LNCaP clone FGC (cell line): ENCODE measurements at regions not wholly inside any gene's neighbourhood (a gene's known extent, or its start where the extent isn't known, plus 50 kb on each side); places are given as distances from the start of the nearest gene placed in this dataset.

Source experiments
- DNase-seq: peaks from one replicate; pipeline ENCODE4 v3.0.0-alpha.2; 2011; ENCODE audit warnings: low read depth
- H3K4me3 ChIP-seq: 2 replicates; pipeline ENCODE4 v1.5.1; 2011; ENCODE audit warnings: mild to moderate bottlenecking, low read depth, low read length, control low read depth
- CTCF ChIP-seq: IDR thresholded peaks from 2 replicates; pipeline ENCODE4 v1.5.1; 2012; ENCODE audit warnings: mild to moderate bottlenecking; ENCODE audit not compliant: control insufficient read depth, insufficient read depth; ENCODE audit errors: extremely low read depth

GRCh38 chr16:51881731-51882130 is 665.2 kb downstream of the TOX3 start:
- DNase-seq = no peak
- no peak overlapping the region for H3K4me3 ChIP-seq
- no peak for TF ChIP-seq CTCF

DNA sequence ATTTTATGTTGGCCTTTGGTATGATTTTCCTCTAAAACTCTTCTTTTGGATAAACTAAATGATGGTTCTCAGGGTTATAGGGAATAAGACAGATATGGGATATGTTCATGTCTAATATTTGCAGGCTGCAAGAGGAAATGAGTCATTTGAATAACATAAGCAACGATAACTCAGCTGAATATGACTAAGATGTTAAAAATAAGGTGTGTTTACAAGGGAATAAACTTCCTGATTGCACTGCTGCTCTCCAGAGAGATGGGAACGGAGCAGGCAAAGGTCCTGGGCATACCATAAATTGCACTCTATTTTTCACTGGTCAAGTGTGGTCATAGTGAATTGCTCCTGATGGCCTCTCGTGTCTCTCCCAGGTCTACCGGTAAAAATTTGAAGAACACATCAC is 666.2 kb downstream of the TOX3 start:
- no peak overlapping the region for H3K4me3 ChIP-seq
- no peak for DNase-seq
- TF ChIP-seq CTCF = no peak

- no peak for TF ChIP-seq CTCF
- DNase-seq = no peak
- no peak overlapping the region for H3K4me3 ChIP-seq
Measured at GRCh38 chr16:51877686-51878085, 669.3 kb downstream of the TOX3 start.

DNA sequence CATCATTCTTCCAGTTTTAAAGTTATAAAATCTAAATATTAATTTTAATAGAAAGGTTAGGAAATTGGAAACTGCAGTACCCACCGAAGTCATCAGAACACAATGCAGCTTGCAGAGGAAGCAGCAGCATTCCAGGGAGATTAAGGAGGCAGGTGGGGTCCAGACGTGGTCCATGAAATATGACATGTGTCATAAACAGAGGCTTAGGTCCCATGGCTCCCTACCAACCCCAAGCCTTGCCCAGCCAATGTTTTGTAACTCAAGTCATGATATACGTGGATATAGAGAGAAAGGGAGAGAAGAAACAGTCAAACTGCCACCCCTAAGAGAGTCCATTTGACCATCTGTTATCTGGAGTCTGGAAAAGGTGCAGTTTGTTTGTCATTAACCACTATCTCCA is 670.0 kb downstream of the TOX3 start:
- H3K4me3 ChIP-seq = no peak overlapping the region
- no peak for DNase-seq
- TF ChIP-seq CTCF = no peak

DNA sequence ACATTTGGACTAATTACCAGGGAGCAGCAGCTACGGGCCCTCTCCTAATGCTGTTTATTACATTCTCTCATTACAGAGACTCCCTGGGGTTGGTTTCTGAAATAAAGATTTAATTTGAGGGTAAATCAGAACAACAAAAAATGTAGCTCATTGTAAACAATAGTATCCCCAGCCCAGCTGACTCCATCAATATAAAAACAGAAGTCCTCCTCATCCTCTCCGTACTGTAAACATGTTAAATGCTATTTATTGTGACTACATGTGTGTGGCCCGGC is 670.4 kb downstream of the TOX3 start:
- DNase-seq = no peak
- no peak overlapping the region for H3K4me3 ChIP-seq
- no peak for TF ChIP-seq CTCF

GRCh38 chr16:51875834-51876600 is 670.9 kb downstream of the TOX3 start:
- no peak for DNase-seq
- no peak overlapping the region for H3K4me3 ChIP-seq
- no peak for TF ChIP-seq CTCF

- no peak for TF ChIP-seq CTCF
- no peak for DNase-seq
- H3K4me3 ChIP-seq = no peak overlapping the region
Measured at GRCh38 chr16:51872524-51872923, 674.4 kb downstream of the TOX3 start.
